IMR-90 (cell line): ENCODE measurements at regions not wholly inside any gene's neighbourhood (a gene's known extent, or its start where the extent isn't known, plus 50 kb on each side); places are given as distances from the start of the nearest gene placed in this dataset.

Source experiments
- ATAC-seq: fragments of 200-7000 bp; cut with Tn5 transposase; 2 replicates; pipeline ENCODE4 v1.9.1; 2020; ENCODE audit warnings: low read depth, mild to moderate bottlenecking, moderate library complexity
- BruUV-seq: library from RNA; stranded (reverse); fragments of 400-500 nt; replicated peaks from 2 replicates; lab custom pipeline; 2021; lab: Mats Ljungman, UMichigan
- CTCF ChIA-PET: fragments of 300-600 bp; formaldehyde crosslinking; extraction: SDS; loops from one replicate; lab custom pipeline; 2021; ENCODE audit warnings: antibody characterized with exemption; lab: Yijun Ruan, JAX
- POLR2A ChIA-PET: fragments of 300-600 bp; sonication (Branson Sonifier 250); formaldehyde crosslinking; loops from one replicate; lab custom pipeline; 2022; ENCODE audit warnings: antibody characterized with exemption; ENCODE audit not compliant: unreplicated experiment; lab: Charles Lee
- DNase-seq: peaks from one replicate; pipeline ENCODE4 v3.0.0; 2013
- H2AFZ ChIP-seq: replicated peaks from 2 replicates; pipeline ENCODE3; 2013; ENCODE audit warnings: low read length, mild to moderate bottlenecking; ENCODE audit not compliant: poor library complexity
- H2AK5ac ChIP-seq: 2 replicates; pipeline ENCODE4 v1.6.1; 2013; ENCODE audit warnings: low read depth, low read length, inconsistent platforms
- H2AK9ac ChIP-seq: replicated peaks from 2 replicates; pipeline ENCODE3; 2013; ENCODE audit warnings: mild to moderate bottlenecking, low read depth, low read length, moderate library complexity; ENCODE audit not compliant: poor library complexity
- H2BK120ac ChIP-seq: 2 replicates; pipeline ENCODE4 v1.6.1; 2013; ENCODE audit warnings: low read depth, low read length, inconsistent platforms
- H2BK15ac ChIP-seq: 3 replicates; pipeline ENCODE4 v1.6.1; 2013; ENCODE audit warnings: low read depth, low read length, inconsistent platforms
- H2BK20ac ChIP-seq: 2 replicates; pipeline ENCODE4 v1.6.1; 2013; ENCODE audit warnings: low read depth, mild to moderate bottlenecking, inconsistent platforms, low read length, moderate library complexity
- H2BK5ac ChIP-seq: 2 replicates; pipeline ENCODE4 v1.6.1; 2013; ENCODE audit warnings: mild to moderate bottlenecking, low read depth, low read length, inconsistent platforms; ENCODE audit not compliant: poor library complexity, severe bottlenecking
- H3K14ac ChIP-seq: replicated peaks from 2 replicates; pipeline ENCODE4 v1.6.1; 2013; ENCODE audit warnings: low read depth, low read length, inconsistent platforms
- H3K18ac ChIP-seq: 2 replicates; pipeline ENCODE4 v1.6.1; 2013; ENCODE audit warnings: low read depth, low read length, control low read depth
- H3K23ac ChIP-seq: 2 replicates; pipeline ENCODE4 v1.6.1; 2013; ENCODE audit warnings: low read depth, low read length, inconsistent platforms
- H3K27ac ChIP-seq: 2 replicates; pipeline ENCODE4 v1.5.1; 2013; ENCODE audit warnings: mild to moderate bottlenecking, control low read depth, low read length; ENCODE audit not compliant: insufficient read depth
- H3K27me3 ChIP-seq: 2 replicates; pipeline ENCODE4 v1.6.1; 2013; ENCODE audit warnings: low read length; ENCODE audit not compliant: control insufficient read depth, insufficient read depth
- H3K36me3 ChIP-seq: 2 replicates; pipeline ENCODE4 v1.6.1; 2013; ENCODE audit warnings: low read length, mixed read lengths; ENCODE audit not compliant: control insufficient read depth, insufficient read depth
- H3K4ac ChIP-seq: 2 replicates; pipeline ENCODE4 v1.6.1; 2013; ENCODE audit warnings: low read depth, low read length, inconsistent platforms
- H3K4me1 ChIP-seq: 2 replicates; pipeline ENCODE4 v1.6.1; 2013; ENCODE audit warnings: low read length, mixed read lengths; ENCODE audit not compliant: control insufficient read depth, insufficient read depth
- H3K4me2 ChIP-seq: 2 replicates; pipeline ENCODE4 v1.6.1; 2013; ENCODE audit warnings: low read depth, mild to moderate bottlenecking, control low read depth, low read length, moderate library complexity
- H3K4me3 ChIP-seq: 2 replicates; pipeline ENCODE4 v1.5.1; 2013; ENCODE audit warnings: low read depth, mild to moderate bottlenecking, control low read depth, low read length, moderate library complexity; ENCODE audit not compliant: insufficient read depth
- H3K56ac ChIP-seq: 2 replicates; pipeline ENCODE4 v1.6.1; 2013; ENCODE audit warnings: low read length, inconsistent platforms; ENCODE audit not compliant: insufficient read depth; ENCODE audit errors: extremely low read depth
- H3K79me1 ChIP-seq, 2 experiments: 2 replicates each; pipeline ENCODE4 v1.6.1; 2013; ENCODE audit warnings: low read length in 2 of 2, inconsistent platforms in 1 of 2, low read depth in 1 of 2
- H3K9ac ChIP-seq: 2 replicates; pipeline ENCODE4 v1.6.1; 2013; ENCODE audit warnings: low read depth, low read length, control low read depth
- H3K9me1 ChIP-seq: 2 replicates; pipeline ENCODE4 v1.6.1; 2013; ENCODE audit warnings: low read length, inconsistent platforms; ENCODE audit not compliant: insufficient read depth
- H3K9me3 ChIP-seq: 2 replicates; pipeline ENCODE4 v1.6.1; 2013; ENCODE audit warnings: low read length; ENCODE audit not compliant: control insufficient read depth, insufficient read depth
- H4K20me1 ChIP-seq: 2 replicates; pipeline ENCODE4 v1.6.1; 2013; ENCODE audit warnings: low read length, inconsistent platforms; ENCODE audit not compliant: insufficient read depth
- H4K5ac ChIP-seq: 2 replicates; pipeline ENCODE4 v1.6.1; 2013; ENCODE audit warnings: mild to moderate bottlenecking, low read depth, low read length, control low read depth
- H4K8ac ChIP-seq, 2 experiments: 2 replicates each; pipeline ENCODE4 v1.6.1; 2013; ENCODE audit warnings: low read depth in 2 of 2, low read length in 2 of 2, control low read depth in 1 of 2, inconsistent platforms in 1 of 2
- H4K91ac ChIP-seq: 2 replicates; pipeline ENCODE4 v1.6.1; 2013; ENCODE audit warnings: low read depth, low read length, inconsistent platforms; ENCODE audit not compliant: insufficient read depth
- SMC3 ChIP-seq: fragments of 150-350 bp; IDR thresholded peaks from 2 replicates; pipeline ENCODE4 v1.6.1; 2016; ENCODE audit warnings: low read depth, mild to moderate bottlenecking, antibody characterized with exemption, low read length, moderate library complexity
- WGBS, 2 experiments: methylation state at CpG; one replicate each; pipeline versions ENCODE4 v1.1.5 to v1.1.7; 2013; ENCODE audit warnings: missing lambda C conversion rate in 2 of 2; ENCODE audit not compliant: insufficient read length in 1 of 2; ENCODE audit errors: extremely low coverage in 2 of 2; 5-methylcytosine and 5-hydroxymethylcytosine counted together
- dilution Hi-C: fragments of 300-500 bp; cut with HindIII; formaldehyde crosslinking; loops from one replicate; pipeline ENCODE4 v1.14.3; 2018; ENCODE audit warnings: low sequenced_read_pairs; ENCODE audit not compliant: unreplicated experiment
- in situ Hi-C: fragments of 300-500 bp; cut with MboI; formaldehyde crosslinking; loops from 3 replicates; pipeline ENCODE4 v1.14.3; 2019; ENCODE audit warnings: low sequenced_read_pairs, inconsistent platforms, mixed read lengths
- intact Hi-C: fragments of 100-400 bp; cut with micrococcal nuclease; formaldehyde crosslinking; loops from 2 replicates; pipeline ENCODE4 v1.10.0; 2022

GRCh38 chr16:58855291-58855863 lies 121.3 kb upstream of the GOT2 start:
- no peak overlapping the region for H3K14ac ChIP-seq
- H3K4me1 ChIP-seq: no peaks in the 10 kb centered on the region
- no TSS peak for BruUV-seq
- DNase-seq (no peak), ATAC-seq (no peak)
- H2BK15ac ChIP-seq: no peak overlapping the region
- H4K20me1 ChIP-seq: no peaks in the 10 kb centered on the region
- H2AK5ac ChIP-seq: no peak overlapping the region
- intact Hi-C loops (no loop called here), in situ Hi-C loops (no loop called here), dilution Hi-C loops (no loop called here)
- H2AK9ac ChIP-seq: no peak overlapping the region
- H3K36me3 ChIP-seq: no peaks in the 10 kb centered on the region
- H3K18ac ChIP-seq: no peak overlapping the region
- H3K56ac ChIP-seq: no peak overlapping the region
- H3K27me3 ChIP-seq: no peaks in the 10 kb centered on the region
- no peak overlapping the region for H3K4me2 ChIP-seq
- no peak overlapping the region for H3K4me3 ChIP-seq
- TF ChIP-seq SMC3: no peak
- no peak overlapping the region for H4K5ac ChIP-seq
- no peak overlapping the region for H2BK20ac ChIP-seq
- POLR2A ChIA-PET: no interaction called here
- H4K8ac ChIP-seq: no peak overlapping the region
- H2AFZ ChIP-seq: no peak overlapping the region
- H3K27ac ChIP-seq: no peak overlapping the region
- no peaks in the 10 kb centered on the region for H3K79me1 ChIP-seq
- no peaks in the 10 kb centered on the region for H3K9me3 ChIP-seq
- no peak overlapping the region for H3K23ac ChIP-seq
- H2BK5ac ChIP-seq: no peak overlapping the region
- no peak overlapping the region for H2BK120ac ChIP-seq
- no peak overlapping the region for H4K91ac ChIP-seq
- H3K9ac ChIP-seq: no peak overlapping the region
- CTCF ChIA-PET: interaction anchor here (0.5 kb wide), 1 partner anchor 839 kb away, joined by 3 read pairs; no protein-coding TSS in a partner anchor
- H3K4ac ChIP-seq: no peak overlapping the region
- 83% methylated on average over 1 of the region's 5 CpGs; no CpG with 5 or more reads in 1 of the 2 experiments for WGBS, 2 experiments
- H3K9me1 ChIP-seq: no peaks in the 10 kb centered on the region
